ENCODE measurements at regions not wholly inside any gene's neighbourhood (a gene's known extent, or its start where the extent isn't known, plus 50 kb on each side); places are given as distances from the start of the nearest gene placed in this dataset.

- TF ChIP-seq, protein P1, sequence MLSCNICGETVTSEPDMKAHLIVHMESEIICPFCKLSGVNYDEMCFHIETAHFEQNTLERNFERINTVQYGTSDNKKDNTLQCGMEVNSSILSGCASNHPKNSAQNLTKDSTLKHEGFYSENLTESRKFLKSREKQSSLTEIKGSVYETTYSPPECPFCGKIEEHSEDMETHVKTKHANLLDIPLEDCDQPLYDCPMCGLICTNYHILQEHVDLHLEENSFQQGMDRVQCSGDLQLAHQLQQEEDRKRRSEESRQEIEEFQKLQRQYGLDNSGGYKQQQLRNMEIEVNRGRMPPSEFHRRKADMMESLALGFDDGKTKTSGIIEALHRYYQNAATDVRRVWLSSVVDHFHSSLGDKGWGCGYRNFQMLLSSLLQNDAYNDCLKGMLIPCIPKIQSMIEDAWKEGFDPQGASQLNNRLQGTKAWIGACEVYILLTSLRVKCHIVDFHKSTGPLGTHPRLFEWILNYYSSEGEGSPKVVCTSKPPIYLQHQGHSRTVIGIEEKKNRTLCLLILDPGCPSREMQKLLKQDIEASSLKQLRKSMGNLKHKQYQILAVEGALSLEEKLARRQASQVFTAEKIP (CRISPR knock-in tag; IDR thresholded peaks at IDR 0.05; ENCODE audit: borderline replicate concordance): no peak
- no peak for TF ChIP-seq GTF3A (CRISPR knock-in tag; conservative IDR thresholded peaks at IDR 0.05)
- TF ChIP-seq ZNF263 (CRISPR knock-in tag; IDR thresholded peaks at IDR 0.05): peak; percentile 95
- TF ChIP-seq HOXA3 (CRISPR knock-in tag; IDR thresholded peaks at IDR 0.05): 0 out of 2 replicates have a peak, but pooled peaks have one; percentile 22
- TF ChIP-seq MTA1 (CRISPR knock-in tag; IDR thresholded peaks at IDR 0.05; ENCODE audit: borderline replicate concordance): 0 out of 2 replicates have a peak, but pooled peaks have one; percentile 51
- TF ChIP-seq ATF7 (IDR thresholded peaks at IDR 0.05): no peak
- peak; percentile 9; the same call in 1 of the 2 replicates for TF ChIP-seq ATF7 (CRISPR knock-in tag; IDR thresholded peaks at IDR 0.05)
- TF ChIP-seq ZNF605 (CRISPR knock-in tag; IDR thresholded peaks at IDR 0.05): peak; percentile 73
- TF ChIP-seq ZBTB7A (CRISPR knock-in tag; IDR thresholded peaks at IDR 0.05): 0 out of 2 replicates have a peak, but pooled peaks have one; percentile 34
- TF ChIP-seq NBN (conservative IDR thresholded peaks at IDR 0.05): no peak
- TF ChIP-seq HOXA5 (CRISPR knock-in tag; IDR thresholded peaks at IDR 0.05): no peak
- TF ChIP-seq ZNF207 (IDR thresholded peaks at IDR 0.05; ENCODE audit: borderline replicate concordance): no peak
- TF ChIP-seq PAX8 (CRISPR knock-in tag; IDR thresholded peaks at IDR 0.05; ENCODE audit: borderline replicate concordance): no peak
- no peak for TF ChIP-seq ZC3H4 (CRISPR knock-in tag; IDR thresholded peaks at IDR 0.05; ENCODE audit: borderline replicate concordance)
- peak; percentile 70; the same call in 1 of the 2 replicates for TF ChIP-seq ZBTB42 (CRISPR knock-in tag; IDR thresholded peaks at IDR 0.05)
- no peak for TF ChIP-seq TOPORS (CRISPR knock-in tag; IDR thresholded peaks at IDR 0.05)
- TF ChIP-seq, protein P2, sequence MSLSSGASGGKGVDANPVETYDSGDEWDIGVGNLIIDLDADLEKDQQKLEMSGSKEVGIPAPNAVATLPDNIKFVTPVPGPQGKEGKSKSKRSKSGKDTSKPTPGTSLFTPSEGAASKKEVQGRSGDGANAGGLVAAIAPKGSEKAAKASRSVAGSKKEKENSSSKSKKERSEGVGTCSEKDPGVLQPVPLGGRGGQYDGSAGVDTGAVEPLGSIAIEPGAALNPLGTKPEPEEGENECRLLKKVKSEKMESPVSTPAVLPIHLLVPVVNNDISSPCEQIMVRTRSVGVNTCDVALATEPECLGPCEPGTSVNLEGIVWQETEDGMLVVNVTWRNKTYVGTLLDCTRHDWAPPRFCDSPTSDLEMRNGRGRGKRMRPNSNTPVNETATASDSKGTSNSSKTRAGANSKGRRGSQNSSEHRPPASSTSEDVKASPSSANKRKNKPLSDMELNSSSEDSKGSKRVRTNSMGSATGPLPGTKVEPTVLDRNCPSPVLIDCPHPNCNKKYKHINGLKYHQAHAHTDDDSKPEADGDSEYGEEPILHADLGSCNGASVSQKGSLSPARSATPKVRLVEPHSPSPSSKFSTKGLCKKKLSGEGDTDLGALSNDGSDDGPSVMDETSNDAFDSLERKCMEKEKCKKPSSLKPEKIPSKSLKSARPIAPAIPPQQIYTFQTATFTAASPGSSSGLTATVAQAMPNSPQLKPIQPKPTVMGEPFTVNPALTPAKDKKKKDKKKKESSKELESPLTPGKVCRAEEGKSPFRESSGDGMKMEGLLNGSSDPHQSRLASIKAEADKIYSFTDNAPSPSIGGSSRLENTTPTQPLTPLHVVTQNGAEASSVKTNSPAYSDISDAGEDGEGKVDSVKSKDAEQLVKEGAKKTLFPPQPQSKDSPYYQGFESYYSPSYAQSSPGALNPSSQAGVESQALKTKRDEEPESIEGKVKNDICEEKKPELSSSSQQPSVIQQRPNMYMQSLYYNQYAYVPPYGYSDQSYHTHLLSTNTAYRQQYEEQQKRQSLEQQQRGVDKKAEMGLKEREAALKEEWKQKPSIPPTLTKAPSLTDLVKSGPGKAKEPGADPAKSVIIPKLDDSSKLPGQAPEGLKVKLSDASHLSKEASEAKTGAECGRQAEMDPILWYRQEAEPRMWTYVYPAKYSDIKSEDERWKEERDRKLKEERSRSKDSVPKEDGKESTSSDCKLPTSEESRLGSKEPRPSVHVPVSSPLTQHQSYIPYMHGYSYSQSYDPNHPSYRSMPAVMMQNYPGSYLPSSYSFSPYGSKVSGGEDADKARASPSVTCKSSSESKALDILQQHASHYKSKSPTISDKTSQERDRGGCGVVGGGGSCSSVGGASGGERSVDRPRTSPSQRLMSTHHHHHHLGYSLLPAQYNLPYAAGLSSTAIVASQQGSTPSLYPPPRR (CRISPR knock-in tag; IDR thresholded peaks at IDR 0.05; ENCODE audit: borderline replicate concordance): peak; percentile 53
- TF ChIP-seq KLF13 (CRISPR knock-in tag; IDR thresholded peaks at IDR 0.05): no peak
- TF ChIP-seq, protein P3, sequence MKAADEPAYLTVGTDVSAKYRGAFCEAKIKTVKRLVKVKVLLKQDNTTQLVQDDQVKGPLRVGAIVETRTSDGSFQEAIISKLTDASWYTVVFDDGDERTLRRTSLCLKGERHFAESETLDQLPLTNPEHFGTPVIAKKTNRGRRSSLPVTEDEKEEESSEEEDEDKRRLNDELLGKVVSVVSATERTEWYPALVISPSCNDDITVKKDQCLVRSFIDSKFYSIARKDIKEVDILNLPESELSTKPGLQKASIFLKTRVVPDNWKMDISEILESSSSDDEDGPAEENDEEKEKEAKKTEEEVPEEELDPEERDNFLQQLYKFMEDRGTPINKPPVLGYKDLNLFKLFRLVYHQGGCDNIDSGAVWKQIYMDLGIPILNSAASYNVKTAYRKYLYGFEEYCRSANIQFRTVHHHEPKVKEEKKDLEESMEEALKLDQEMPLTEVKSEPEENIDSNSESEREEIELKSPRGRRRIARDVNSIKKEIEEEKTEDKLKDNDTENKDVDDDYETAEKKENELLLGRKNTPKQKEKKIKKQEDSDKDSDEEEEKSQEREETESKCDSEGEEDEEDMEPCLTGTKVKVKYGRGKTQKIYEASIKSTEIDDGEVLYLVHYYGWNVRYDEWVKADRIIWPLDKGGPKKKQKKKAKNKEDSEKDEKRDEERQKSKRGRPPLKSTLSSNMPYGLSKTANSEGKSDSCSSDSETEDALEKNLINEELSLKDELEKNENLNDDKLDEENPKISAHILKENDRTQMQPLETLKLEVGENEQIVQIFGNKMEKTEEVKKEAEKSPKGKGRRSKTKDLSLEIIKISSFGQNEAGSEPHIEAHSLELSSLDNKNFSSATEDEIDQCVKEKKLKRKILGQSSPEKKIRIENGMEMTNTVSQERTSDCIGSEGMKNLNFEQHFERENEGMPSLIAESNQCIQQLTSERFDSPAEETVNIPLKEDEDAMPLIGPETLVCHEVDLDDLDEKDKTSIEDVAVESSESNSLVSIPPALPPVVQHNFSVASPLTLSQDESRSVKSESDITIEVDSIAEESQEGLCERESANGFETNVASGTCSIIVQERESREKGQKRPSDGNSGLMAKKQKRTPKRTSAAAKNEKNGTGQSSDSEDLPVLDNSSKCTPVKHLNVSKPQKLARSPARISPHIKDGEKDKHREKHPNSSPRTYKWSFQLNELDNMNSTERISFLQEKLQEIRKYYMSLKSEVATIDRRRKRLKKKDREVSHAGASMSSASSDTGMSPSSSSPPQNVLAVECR (CRISPR knock-in tag; IDR thresholded peaks at IDR 0.05; ENCODE audit: borderline replicate concordance): no peak
These were observed 65.2 kb upstream of the TINAGL1 start (continued) for GRCh38 chr1:31510853-31511789.

Data from HepG2 (cell line).